ENCODE measurements at regions not wholly inside any gene's neighbourhood (a gene's known extent, or its start where the extent isn't known, plus 50 kb on each side); places are given as distances from the start of the nearest gene placed in this dataset.

DNA sequence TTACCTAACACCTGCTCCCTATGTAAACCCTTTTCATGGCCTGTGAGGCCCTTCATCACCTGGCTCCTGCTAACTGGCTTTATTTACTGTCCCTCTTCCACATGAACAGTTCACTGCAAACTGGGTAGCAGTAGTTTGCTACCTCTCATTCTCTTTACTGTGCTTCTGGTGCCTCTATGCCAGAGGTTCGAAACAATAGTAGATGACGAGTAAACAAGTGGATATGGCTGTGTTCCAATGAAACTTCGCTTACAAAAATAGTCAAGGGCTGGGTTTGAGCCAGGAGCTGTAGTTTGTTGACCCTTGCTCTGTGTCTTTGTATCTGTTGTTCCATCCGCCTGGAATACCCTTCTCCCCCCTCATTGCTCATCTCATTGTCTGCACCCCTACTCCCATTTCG lies 233.6 kb upstream of the RMST start:
- TF ChIP-seq, protein P1, sequence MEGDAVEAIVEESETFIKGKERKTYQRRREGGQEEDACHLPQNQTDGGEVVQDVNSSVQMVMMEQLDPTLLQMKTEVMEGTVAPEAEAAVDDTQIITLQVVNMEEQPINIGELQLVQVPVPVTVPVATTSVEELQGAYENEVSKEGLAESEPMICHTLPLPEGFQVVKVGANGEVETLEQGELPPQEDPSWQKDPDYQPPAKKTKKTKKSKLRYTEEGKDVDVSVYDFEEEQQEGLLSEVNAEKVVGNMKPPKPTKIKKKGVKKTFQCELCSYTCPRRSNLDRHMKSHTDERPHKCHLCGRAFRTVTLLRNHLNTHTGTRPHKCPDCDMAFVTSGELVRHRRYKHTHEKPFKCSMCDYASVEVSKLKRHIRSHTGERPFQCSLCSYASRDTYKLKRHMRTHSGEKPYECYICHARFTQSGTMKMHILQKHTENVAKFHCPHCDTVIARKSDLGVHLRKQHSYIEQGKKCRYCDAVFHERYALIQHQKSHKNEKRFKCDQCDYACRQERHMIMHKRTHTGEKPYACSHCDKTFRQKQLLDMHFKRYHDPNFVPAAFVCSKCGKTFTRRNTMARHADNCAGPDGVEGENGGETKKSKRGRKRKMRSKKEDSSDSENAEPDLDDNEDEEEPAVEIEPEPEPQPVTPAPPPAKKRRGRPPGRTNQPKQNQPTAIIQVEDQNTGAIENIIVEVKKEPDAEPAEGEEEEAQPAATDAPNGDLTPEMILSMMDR (conservative IDR thresholded peaks at IDR 0.05) = no peak
- H3K27ac ChIP-seq = no peak overlapping the region

DNA sequence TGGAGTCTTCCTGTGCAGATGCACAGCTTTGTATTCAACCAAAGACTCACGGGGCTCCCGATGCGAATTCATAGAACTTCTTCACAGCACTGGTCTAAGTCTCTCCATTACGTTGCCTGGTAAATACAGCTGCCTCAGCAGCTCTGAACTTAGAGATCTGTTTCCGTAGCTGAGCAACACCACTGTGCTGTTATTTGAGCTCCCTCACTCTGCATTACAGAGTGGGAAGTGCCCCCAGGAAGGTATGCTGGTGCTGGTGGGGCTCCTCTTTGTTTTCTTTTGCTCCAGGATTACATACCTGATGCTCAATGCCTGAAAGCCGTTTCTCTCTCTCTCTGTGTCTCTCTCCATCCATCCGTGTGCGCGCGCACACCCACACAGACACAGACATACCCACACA lies 227.5 kb upstream of the RMST start:
- TF ChIP-seq, protein P1 (conservative IDR thresholded peaks at IDR 0.05) = no peak
- no peak overlapping the region for H3K27ac ChIP-seq

DNA sequence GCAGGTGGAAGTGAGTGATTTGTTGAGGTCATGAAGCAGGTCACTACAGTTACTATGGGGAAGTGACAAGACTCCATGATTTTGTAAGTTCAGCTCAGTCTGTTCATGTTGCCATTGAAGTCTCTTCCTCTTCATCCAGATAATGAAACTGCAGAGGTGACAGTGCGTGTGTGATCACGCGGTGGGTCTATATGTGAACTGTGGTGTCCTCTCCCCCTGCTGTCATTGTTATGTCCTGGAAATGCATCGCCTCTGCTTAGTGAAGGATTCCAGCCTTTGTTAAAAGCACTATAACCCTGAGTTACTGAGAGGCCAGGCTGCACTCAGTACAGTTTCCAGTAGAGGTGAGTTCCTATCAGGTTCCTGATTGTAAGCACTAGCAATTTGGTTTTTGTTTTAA lies 216.2 kb upstream of the RMST start:
- H3K27ac ChIP-seq = no peak overlapping the region
- TF ChIP-seq, protein P1 (conservative IDR thresholded peaks at IDR 0.05) = no peak

DNA sequence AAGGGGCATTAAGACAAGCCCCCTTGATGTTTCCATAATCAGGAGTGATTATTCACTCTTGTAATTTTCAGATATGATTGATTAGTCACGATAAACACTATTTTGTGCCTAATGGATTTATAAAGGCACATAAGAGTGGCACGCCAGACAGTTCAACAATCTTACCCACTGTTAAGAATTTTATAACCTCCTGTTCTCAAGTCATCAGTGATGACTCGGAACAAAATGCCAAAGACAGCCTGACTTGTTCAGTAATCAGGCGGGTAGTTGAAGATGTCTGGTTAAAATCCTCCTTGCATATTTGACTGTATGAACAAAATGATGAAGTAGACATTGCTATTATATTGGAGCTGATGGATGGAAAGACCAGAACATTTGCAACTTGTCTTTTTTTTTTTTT lies 212.1 kb upstream of the RMST start:
- no peak overlapping the region for H3K27ac ChIP-seq
- TF ChIP-seq, protein P1 (conservative IDR thresholded peaks at IDR 0.05) = no peak

DNA sequence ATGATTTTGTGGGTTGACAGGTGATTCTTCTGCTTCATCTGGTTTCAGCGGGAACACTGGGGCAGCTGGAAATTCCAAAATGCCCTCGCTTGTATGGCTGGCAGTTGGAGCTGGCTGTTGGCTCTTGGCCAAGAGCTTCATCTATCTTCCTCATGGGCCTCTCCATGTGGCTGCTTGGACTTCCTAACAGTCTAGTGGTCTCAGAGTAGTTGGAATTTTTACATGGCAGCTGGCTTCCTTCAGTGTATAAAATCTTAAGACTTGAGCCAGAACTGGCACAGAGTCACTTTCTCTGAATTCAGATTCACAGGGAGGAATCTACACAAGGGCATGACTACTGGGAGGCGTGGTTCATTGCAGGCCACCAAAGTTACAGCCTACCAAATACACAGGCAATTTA lies 204.9 kb upstream of the RMST start:
- TF ChIP-seq, protein P1 (conservative IDR thresholded peaks at IDR 0.05) = no peak
- H3K27ac ChIP-seq = no peak overlapping the region

DNA sequence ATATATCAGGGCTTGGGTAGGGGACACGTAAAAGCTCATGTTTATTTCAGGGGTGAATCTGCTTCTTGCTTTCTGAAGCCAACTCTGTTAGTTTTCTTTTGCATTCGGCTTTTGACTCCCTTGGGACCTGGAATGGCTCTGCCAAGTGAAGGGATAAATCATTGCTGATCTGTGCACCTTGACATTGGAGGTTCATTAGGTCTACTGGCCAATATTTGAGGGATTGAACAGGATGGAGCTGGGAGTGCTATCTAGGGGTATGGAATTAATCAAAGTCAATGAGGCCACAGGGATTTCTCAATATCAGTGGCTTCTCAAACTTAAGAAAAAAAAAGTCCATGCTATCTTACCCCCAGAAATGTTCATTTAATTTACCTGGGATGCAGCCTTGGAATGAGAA lies 203.5 kb upstream of the RMST start:
- TF ChIP-seq, protein P1 (conservative IDR thresholded peaks at IDR 0.05) = no peak
- no peak overlapping the region for H3K27ac ChIP-seq

DNA sequence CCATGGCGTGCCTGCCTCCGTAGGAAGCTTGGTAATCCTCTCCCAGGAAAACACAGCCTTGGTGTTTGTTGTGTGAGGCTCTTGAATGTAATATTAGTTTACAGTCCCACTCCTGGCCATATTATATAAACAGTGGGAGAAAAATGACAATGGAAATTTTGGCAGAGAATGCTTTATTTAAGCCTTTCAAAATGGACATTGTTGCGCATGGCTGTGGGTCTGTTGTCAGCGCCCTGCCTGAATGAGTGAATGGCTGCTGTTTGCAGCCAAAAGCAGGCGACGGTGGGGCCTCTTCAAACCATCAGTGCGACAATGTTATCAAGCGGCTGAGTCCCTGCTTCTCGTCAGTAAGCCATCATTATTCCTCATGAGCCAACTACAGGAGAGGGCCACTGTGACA lies 201.8 kb upstream of the RMST start:
- no peak overlapping the region for H3K27ac ChIP-seq
- TF ChIP-seq, protein P1 (conservative IDR thresholded peaks at IDR 0.05) = no peak

DNA sequence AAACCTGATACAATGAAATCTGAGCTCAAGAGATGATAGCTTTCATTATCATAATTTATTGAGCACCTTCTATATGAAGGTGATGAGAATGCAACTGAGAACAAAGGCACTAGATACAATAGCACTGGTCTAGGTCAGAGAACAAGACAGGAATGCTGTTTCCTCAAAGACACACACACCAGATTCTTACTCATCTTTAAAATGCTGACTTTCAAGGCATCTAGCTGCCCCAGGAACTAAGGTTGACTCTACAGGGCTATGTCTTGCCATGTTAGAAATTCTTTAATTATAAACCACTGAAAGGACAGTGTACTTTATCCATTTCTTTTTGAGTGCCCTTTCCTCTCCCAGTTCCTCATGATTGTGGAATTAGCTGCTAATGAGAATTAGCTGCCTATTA lies 195.4 kb upstream of the RMST start:
- H3K27ac ChIP-seq = no peak overlapping the region
- TF ChIP-seq, protein P1 (conservative IDR thresholded peaks at IDR 0.05) = no peak
